Epidermal melanocyte (primary cell): ENCODE measurements at regions not wholly inside any gene's neighbourhood (a gene's known extent, or its start where the extent isn't known, plus 50 kb on each side); places are given as distances from the start of the nearest gene placed in this dataset.
"Not testable (repeated sequence)": the region's sequence is repeated elsewhere in the genome, so short reads cannot be mapped to it uniquely, and the experiment has no call there.

Source experiments
- DNase-seq: peaks from one replicate; pipeline ENCODE4 v3.0.0; 2011; ENCODE audit warnings: low spot score; ENCODE audit not compliant: insufficient read length

DNA sequence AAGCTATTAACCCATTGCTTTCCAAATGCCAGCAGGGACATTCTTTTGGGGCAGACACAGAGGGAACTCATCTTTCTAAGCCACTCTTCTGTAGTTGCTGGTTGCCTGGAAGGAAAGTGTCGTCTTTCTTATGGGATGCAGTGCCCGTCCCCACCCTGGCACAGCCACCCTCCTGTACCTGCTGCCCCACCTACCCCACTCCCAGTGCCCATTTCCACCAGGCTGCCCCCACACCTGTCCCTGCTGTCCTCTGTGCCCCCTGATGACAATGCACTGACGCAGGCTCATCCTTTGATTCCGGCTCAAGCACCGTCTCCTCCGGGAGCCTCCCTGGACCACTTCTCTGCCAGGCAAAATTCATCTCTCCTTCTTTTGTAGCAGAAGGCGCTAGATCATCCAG lies 190.4 kb upstream of the CDH5 start:
- DNase-seq: no peak

DNA sequence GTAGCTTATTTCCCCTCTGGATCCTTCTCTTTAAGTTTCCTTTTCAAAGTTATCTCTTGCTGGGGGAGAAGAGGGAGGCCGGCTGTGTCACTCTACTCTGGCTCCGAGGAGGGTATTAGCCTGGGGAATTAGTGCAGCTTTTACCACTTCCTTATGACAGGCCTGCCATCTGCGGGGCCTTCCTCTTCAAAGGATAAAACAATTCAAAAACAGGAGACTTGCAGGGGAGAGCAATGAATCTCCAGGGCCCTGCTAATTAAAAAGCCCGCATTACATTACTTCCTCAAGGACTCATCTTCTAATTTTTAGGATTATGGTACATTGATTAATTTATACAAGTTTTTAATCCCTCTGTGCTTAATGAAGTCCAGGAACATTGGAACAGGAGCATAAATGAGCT lies 190.9 kb upstream of the CDH5 start:
- no peak for DNase-seq

DNA sequence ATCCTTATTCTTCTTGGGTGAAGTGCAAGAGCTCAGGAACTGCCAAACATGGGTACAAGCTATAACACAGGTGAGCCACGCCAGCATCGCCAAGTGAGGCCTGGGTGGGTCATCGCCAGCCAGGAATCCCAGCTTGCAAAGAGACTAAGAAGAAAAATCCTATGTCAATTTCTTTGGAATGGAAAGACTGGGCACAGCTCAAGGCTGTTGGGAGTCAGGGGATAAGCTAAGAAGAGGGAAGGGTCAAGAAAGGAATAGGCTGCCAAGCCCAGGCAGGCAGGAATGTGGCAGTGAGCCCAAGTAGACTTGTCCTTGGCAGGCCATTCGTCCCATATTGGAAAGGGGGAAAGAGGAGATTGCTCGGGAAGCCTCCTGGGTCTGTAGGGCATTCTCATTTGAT lies 191.4 kb upstream of the CDH5 start:
- DNase-seq: no peak

- not testable (repeated sequence) for DNase-seq
Observed at GRCh38 chr16:66173796-66174195, 192.7 kb upstream of the CDH5 start.

GRCh38 chr16:66173181-66173580 lies 193.3 kb upstream of the CDH5 start:
- not testable (repeated sequence) for DNase-seq

- no peak for DNase-seq
Observed at GRCh38 chr16:66172463-66172862, 194.0 kb upstream of the CDH5 start.

GRCh38 chr16:66171578-66171977 lies 194.9 kb upstream of the CDH5 start:
- DNase-seq: no peak

GRCh38 chr16:66170989-66171388 lies 195.5 kb upstream of the CDH5 start:
- no peak for DNase-seq

- no peak for DNase-seq
Observed at GRCh38 chr16:66169817-66170216, 196.7 kb upstream of the CDH5 start.

DNA sequence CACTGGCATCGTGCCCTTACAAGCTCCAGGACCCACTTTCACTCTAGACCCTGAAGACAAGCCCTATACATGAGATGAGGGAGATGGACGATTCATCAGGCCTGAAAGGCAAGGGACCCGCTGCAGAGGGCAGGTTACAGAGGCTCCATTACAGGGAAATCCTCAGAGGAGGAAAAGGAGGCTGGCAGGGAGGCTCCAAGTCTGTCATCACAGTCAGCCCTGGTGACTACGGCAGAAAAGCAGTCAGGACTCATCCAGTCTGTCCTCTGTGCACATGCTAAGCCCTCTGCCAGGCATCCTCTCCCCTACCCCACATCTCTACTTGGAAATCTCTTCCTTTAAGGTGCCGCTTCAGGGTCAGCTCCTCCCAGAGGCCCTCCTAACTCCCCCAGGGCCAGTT lies 197.7 kb upstream of the CDH5 start:
- DNase-seq: no peak

- no peak for DNase-seq
Observed at GRCh38 chr16:66167564-66168291, 198.8 kb upstream of the CDH5 start.

- no peak for DNase-seq
Observed at GRCh38 chr16:66166490-66166889, 200.0 kb upstream of the CDH5 start.

DNA sequence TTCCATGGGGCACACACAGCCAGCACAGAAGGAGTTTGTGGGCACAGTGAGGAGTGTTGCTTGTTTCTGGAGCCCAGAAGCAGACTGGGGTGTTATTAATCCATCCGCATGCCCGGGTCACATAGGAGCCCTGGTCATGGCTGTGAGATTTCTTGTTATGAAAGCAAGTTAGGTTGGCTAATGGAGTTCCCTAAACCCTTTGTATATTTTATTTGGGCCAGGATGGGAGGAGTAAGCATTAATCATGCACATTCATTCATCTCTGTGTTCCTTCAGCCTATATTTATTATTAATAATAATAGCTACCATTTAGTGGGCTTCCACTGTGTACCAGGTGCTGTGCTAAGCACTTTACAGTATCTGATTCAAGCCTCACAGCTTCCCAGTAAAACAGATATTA lies 200.6 kb upstream of the CDH5 start:
- no peak for DNase-seq

DNA sequence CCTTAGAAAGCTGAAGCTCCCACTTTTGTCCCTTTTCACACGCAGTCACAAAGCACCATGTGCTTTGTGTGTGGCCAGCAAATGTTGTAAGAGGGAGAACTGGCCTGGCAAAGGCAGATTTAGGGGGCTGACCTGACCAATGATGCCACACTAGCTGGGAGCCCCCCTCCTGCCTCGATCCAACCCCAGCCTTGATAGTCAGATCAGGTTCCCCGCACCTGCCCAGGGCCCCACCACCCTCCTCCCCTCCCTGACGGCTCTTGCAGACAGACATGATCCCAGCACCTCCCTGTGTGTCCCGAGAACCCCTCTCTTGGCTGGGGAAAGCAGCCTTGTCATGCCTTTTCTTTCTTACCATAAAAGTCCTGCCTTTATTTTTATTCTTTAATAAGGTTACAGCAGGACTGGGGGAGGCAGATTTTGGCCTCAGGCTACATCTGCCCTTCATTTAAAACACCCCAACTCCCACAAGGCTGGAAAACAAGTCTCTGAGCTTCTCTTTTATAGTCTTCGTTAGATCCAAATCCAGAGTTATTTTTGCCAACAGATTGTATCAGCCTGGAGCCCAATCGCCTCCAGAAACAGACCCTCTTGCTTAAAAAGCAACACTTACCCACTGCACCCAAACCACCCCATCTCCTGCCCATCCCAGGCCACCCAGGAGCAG lies 201.8 kb upstream of the CDH5 start:
- no peak for DNase-seq

GRCh38 chr16:66162821-66163220 lies 203.7 kb upstream of the CDH5 start:
- no peak for DNase-seq

DNA sequence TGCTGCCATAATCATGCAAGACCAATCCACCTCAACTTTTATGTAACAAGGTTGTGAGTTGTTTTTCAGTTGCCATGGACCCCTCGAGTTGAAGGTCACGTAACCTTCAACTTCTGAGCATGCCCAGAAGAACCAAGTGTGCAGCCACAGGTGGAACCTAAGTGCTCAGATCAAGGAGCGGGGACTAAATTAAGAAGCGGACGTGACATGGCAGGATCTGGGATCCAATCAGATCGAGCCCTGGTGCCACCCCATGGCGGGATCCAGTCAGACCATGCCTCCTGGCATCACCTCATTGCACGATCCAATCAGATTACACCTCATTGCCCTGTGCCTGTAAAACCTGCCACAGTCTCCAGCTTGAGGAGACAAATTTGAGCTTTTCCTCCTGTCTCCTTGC lies 204.5 kb upstream of the CDH5 start:
- no peak for DNase-seq

DNA sequence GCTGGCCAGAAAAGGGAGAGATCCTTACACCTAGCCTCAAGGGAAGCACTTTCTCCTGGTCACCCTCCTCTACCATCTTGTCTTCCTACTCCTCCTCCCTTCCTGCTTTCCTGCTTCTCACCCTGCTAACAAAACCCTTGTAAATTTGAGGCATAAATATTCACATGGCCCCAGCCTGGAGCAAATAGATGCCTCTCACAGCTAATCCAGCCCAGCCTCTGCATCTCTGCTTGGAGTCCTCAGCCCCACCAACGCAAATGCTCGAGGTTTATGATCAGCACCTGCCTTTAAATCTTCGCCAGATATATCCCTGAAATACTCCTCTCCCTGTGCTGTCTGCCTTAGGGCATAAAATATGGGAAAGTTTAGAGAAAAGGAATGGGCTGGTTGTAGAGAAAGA lies 205.2 kb upstream of the CDH5 start:
- no peak for DNase-seq

- DNase-seq: no peak
Observed at GRCh38 chr16:66159987-66160386, 206.5 kb upstream of the CDH5 start.

- DNase-seq: no peak
Observed at GRCh38 chr16:66156538-66156937, 210.0 kb upstream of the CDH5 start.

- DNase-seq: no peak
Observed at GRCh38 chr16:66155933-66156332, 210.6 kb upstream of the CDH5 start.

DNA sequence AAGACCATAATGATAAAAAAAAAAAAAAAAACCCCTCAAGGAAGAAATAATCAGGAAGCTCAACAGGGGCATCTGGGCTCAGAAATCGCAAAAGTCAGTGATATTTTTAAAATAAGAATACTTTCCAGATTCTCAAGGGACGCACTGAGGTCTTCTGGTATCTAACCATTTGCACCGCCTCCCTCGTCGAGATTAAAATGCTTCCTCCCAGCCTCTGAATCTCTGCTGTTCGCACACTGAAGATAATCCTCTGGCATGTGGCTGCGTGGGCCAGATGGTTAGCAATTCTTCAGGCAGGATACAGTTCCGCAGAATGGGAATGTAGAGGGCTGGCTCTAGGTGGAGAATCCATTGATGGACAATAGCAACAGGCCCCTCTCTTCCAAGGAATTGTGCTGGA lies 211.7 kb upstream of the CDH5 start:
- DNase-seq: no peak

GRCh38 chr16:66152823-66153393 lies 213.6 kb upstream of the CDH5 start:
- no peak for DNase-seq

GRCh38 chr16:66152181-66152580 lies 214.3 kb upstream of the CDH5 start:
- no peak for DNase-seq
